Activated CD4-positive, CD25-positive, alpha-beta regulatory T cell treated with anti-CD3 and anti-CD28 coated beads, Interleukin-2, amount 50 U/mL, for 24 hours (primary cell): ENCODE measurements at regions not wholly inside any gene's neighbourhood (a gene's known extent, or its start where the extent isn't known, plus 50 kb on each side); places are given as distances from the start of the nearest gene placed in this dataset.
"Not testable (repeated sequence)": the region's sequence is repeated elsewhere in the genome, so short reads cannot be mapped to it uniquely, and the experiment has no call there.

ENCODE experiments used
- ATAC-seq, 2 donors: fragments of 150-1000 bp; cut with Tn5 transposase; one replicate each; pipeline ENCODE4 v1.10.0; 2021; ENCODE audit warnings: mild to moderate bottlenecking in 1 of 2, moderate library complexity in 1 of 2

GRCh38 chr11:15667127-15667725, 552.5 kb downstream of the INSC start:
- ATAC-seq: no peak

GRCh38 chr11:15668718-15669117, 554.0 kb downstream of the INSC start:
- ATAC-seq: no peak

GRCh38 chr11:15670520-15671070, 555.9 kb downstream of the INSC start:
- ATAC-seq: no peak

GRCh38 chr11:15671216-15671615, 556.5 kb downstream of the INSC start:
- ATAC-seq: no peak

GRCh38 chr11:15672825-15673224, 558.1 kb downstream of the INSC start:
- ATAC-seq: no peak

GRCh38 chr11:15673408-15673831, 558.7 kb downstream of the INSC start:
- ATAC-seq: no peak

GRCh38 chr11:15674756-15675155, 560.0 kb downstream of the INSC start:
- ATAC-seq: no peak

GRCh38 chr11:15675683-15676082, 561.0 kb downstream of the INSC start:
- no peak for ATAC-seq

- ATAC-seq: no peak
Observed at GRCh38 chr11:15677181-15677580, 562.5 kb downstream of the INSC start.

- ATAC-seq: no peak
Observed at GRCh38 chr11:15683528-15683927, 568.8 kb downstream of the INSC start.

- ATAC-seq: no peak
Observed at GRCh38 chr11:15685306-15685705, 570.6 kb downstream of the INSC start.

- ATAC-seq: not testable (repeated sequence)
Observed at GRCh38 chr11:15686259-15686658, 571.5 kb downstream of the INSC start.

- ATAC-seq: no peak
Observed at GRCh38 chr11:15687342-15687741, 572.6 kb downstream of the INSC start.

GRCh38 chr11:15688351-15688792, 573.6 kb downstream of the INSC start:
- no peak for ATAC-seq

- ATAC-seq: no peak
Observed at GRCh38 chr11:15690320-15690719, 575.6 kb downstream of the INSC start.

- no peak for ATAC-seq
Observed at GRCh38 chr11:15692739-15693138, 578.0 kb downstream of the INSC start.

- no peak for ATAC-seq
Observed at GRCh38 chr11:15695096-15695721, 580.5 kb downstream of the INSC start.

- no peak for ATAC-seq
Observed at GRCh38 chr11:15696069-15696468, 581.3 kb downstream of the INSC start.

- ATAC-seq: no peak
Observed at GRCh38 chr11:15697437-15698236, 582.9 kb downstream of the INSC start.

GRCh38 chr11:15698855-15699254, 584.1 kb downstream of the INSC start:
- ATAC-seq: no peak

GRCh38 chr11:15699978-15700377, 585.3 kb downstream of the INSC start:
- ATAC-seq: no peak

- ATAC-seq: no peak
Observed at GRCh38 chr11:15700456-15700855, 585.7 kb downstream of the INSC start.

GRCh38 chr11:15704064-15704463, 589.3 kb downstream of the INSC start:
- no peak for ATAC-seq

- no peak for ATAC-seq
Observed at GRCh38 chr11:15704556-15704955, 589.8 kb downstream of the INSC start.
